Neuron (in vitro differentiated cells): ENCODE measurements at regions not wholly inside any gene's neighbourhood (a gene's known extent, or its start where the extent isn't known, plus 50 kb on each side); places are given as distances from the start of the nearest gene placed in this dataset.
"Not testable (repeated sequence)": the region's sequence is repeated elsewhere in the genome, so short reads cannot be mapped to it uniquely, and the experiment has no call there.

Source experiments
- H2AFZ ChIP-seq: one replicate; pipeline ENCODE4 v1.6.1; 2013; ENCODE audit warnings: low read depth, mild to moderate bottlenecking, inconsistent platforms, low read length, moderate library complexity
- H3K27me3 ChIP-seq: one replicate; pipeline ENCODE4 v1.6.1; 2013; ENCODE audit warnings: low read length; ENCODE audit not compliant: insufficient read depth
- H3K36me3 ChIP-seq: one replicate; pipeline ENCODE4 v1.6.1; 2013; ENCODE audit warnings: low read length; ENCODE audit not compliant: insufficient read depth
- H3K4me1 ChIP-seq: one replicate; pipeline ENCODE4 v1.6.1; 2013; ENCODE audit warnings: low read length; ENCODE audit not compliant: insufficient read depth
- H3K4me3 ChIP-seq: 2 replicates; pipeline ENCODE4 v1.5.1; 2013; ENCODE audit warnings: mild to moderate bottlenecking, low read length, moderate library complexity
- H3K9me3 ChIP-seq: one replicate; pipeline ENCODE4 v1.6.1; 2013; ENCODE audit warnings: low read length

- Histone ChIP-seq H3K9me3 (no peaks in the 10 kb centered on the region), H3K4me3 (no peak overlapping the region), H3K27me3 (no peaks in the 10 kb centered on the region), H3K4me1 (no peaks in the 10 kb centered on the region), H3K36me3 (no peaks in the 10 kb centered on the region), H2AFZ (peak overlapping the region; percentile 28)
These were observed 703.5 kb downstream of the TFAP2A start for GRCh38 chr6:9711365-9711764.

DNA sequence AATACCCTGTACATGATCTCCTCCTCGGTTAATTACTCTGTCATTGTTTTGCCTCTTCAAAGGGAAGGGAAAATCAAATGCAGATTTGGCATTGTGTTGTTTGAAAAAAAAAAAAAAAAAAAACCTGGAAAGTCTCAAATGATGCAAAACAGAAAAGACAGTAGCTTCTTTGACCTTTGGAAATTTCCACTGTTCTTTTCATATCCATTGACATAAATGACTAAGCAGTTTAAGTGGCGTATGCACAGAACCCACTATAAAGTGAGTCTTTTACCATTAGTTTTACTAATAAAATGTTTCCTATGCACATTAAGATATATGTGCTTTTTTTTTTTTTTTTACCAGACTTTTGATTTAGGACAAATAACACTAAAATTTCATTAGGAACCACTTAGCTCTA lies 704.3 kb downstream of the TFAP2A start:
- Histone ChIP-seq H3K9me3 (no peaks in the 10 kb centered on the region), H3K36me3 (no peaks in the 10 kb centered on the region), H3K4me1 (no peaks in the 10 kb centered on the region), H2AFZ (no peak overlapping the region), H3K4me3 (no peak overlapping the region), H3K27me3 (no peaks in the 10 kb centered on the region)

DNA sequence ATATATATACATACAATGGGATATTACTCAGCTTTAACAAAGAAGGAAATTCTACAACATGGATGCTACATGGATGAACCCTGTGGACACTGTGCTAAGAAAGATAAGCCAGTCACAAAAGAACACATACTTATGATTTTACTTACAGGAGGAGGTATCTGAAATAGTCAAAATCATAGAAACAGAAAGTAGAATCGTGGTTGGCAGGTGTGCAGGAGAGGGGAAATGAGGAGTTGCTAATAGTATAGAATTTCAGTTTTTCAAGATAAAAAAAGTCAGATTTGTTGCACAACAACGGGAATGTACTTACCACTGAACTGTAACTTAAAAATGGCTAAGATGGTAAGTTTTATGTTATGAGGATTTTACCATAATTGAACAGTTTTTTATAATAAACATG lies 706.3 kb downstream of the TFAP2A start:
- no peak overlapping the region for H2AFZ ChIP-seq
- no peaks in the 10 kb centered on the region for H3K36me3 ChIP-seq
- no peak overlapping the region for H3K4me3 ChIP-seq

DNA sequence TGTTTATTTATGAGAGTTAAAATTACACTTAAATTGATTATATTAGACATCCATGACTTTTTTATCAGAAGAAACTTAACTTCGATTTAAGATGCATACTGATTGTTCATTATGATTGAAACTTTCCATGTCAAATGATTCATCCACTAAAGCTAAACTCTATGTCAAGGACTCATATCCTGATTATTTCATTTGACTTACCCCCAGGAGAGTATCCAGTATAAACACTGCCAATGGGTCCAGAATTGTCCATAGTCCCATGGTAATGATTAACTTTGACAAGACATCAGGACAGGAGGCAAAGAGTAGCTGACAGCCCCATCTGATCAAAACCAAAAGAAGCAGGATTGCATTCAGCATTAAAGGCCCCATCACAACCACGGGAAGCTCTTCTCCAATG lies 709.9 kb downstream of the TFAP2A start:
- H3K36me3 ChIP-seq: no peaks in the 10 kb centered on the region
- no peak overlapping the region for H3K4me3 ChIP-seq
- no peaks in the 10 kb centered on the region for H3K27me3 ChIP-seq
- no peaks in the 10 kb centered on the region for H3K4me1 ChIP-seq
- H3K9me3 ChIP-seq: no peaks in the 10 kb centered on the region
- no peak overlapping the region for H2AFZ ChIP-seq

More for the DNA sequence above, 706.3 kb downstream of the TFAP2A start:
- no peaks in the 10 kb centered on the region for H3K4me1 ChIP-seq
- no peaks in the 10 kb centered on the region for H3K9me3 ChIP-seq
- no peaks in the 10 kb centered on the region for H3K27me3 ChIP-seq

DNA sequence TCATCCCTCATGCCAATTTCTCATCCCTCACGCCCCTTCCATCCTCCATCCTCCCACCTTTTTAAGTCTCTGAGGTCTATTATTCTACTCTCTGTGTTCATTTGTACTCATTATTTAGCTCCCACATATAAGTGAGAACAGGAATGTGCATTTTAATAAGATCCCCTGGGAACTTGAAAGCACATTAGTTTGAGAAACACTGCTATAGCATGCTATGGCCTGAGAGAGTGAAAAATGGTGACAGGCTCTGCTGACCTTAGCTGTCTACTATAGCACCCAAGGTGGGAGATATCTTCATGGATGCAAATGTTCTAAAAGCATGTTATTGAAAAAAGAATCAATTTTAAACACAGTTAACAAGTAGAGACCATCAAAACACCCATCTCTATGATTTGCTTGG lies 712.0 kb downstream of the TFAP2A start:
- H2AFZ ChIP-seq: no peak overlapping the region
- H3K4me1 ChIP-seq: no peaks in the 10 kb centered on the region
- H3K4me3 ChIP-seq: no peak overlapping the region
- H3K9me3 ChIP-seq: no peaks in the 10 kb centered on the region
- no peaks in the 10 kb centered on the region for H3K36me3 ChIP-seq
- no peaks in the 10 kb centered on the region for H3K27me3 ChIP-seq

GRCh38 chr6:9699888-9700287 lies 715.0 kb downstream of the TFAP2A start:
- H3K4me3 ChIP-seq: no peak overlapping the region
- H3K27me3 ChIP-seq: no peaks in the 10 kb centered on the region
- H3K36me3 ChIP-seq: no peaks in the 10 kb centered on the region
- H3K4me1 ChIP-seq: no peaks in the 10 kb centered on the region
- H3K9me3 ChIP-seq: no peaks in the 10 kb centered on the region
- H2AFZ ChIP-seq: no peak overlapping the region

GRCh38 chr6:9697263-9697931 lies 717.5 kb downstream of the TFAP2A start:
- Histone ChIP-seq H3K36me3 (no peaks in the 10 kb centered on the region), H2AFZ (no peak overlapping the region), H3K27me3 (no peaks in the 10 kb centered on the region), H3K4me3 (no peak overlapping the region), H3K9me3 (no peaks in the 10 kb centered on the region), H3K4me1 (no peaks in the 10 kb centered on the region)

DNA sequence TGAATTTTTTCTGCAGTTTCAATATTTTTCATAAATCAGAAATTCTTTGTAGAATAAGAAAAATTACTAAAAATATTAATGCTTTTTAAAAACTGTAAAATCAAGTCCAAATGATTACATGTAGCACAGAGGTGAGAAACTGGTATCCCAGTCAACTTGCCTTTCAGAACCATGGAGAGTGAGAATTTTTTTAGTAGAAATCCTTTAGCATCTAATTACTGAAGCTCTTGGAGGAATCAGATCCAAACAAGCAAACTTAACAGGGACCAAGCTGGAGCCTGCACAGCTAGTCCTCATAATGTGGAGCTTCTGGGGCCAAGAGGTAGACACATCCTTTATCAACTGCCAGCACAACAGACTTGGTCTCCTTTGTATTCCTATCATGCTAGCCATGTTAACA lies 724.5 kb downstream of the TFAP2A start:
- Histone ChIP-seq H3K4me3 (no peak overlapping the region), H2AFZ (no peak overlapping the region), H3K4me1 (no peaks in the 10 kb centered on the region), H3K27me3 (no peaks in the 10 kb centered on the region), H3K36me3 (no peaks in the 10 kb centered on the region), H3K9me3 (no peaks in the 10 kb centered on the region)

DNA sequence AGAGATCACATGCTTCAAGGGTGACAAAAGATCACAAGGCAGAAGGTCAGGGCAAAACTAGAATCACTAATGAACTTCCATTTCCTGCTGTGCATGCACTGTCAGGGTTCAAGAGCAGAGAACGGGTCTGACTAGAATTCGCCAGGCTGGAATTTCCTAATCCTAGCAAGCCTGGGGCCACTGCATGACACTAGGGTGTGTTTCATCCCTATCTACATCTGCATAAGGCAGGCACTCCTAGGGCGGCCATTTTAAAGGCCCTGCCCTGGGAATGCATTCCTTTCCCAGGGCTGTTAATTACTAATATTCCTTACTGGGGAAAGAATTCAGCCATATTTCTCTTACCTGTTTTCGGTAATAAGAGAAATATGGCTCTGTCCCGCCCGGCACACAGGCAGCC lies 734.1 kb downstream of the TFAP2A start:
- H3K9me3 ChIP-seq, H3K27me3 ChIP-seq, H3K4me1 ChIP-seq, H3K36me3 ChIP-seq, H2AFZ ChIP-seq, H3K4me3 ChIP-seq: not testable (repeated sequence)

- Histone ChIP-seq H2AFZ (no peak overlapping the region), H3K4me1 (no peaks in the 10 kb centered on the region), H3K36me3 (no peaks in the 10 kb centered on the region), H3K27me3 (no peaks in the 10 kb centered on the region), H3K4me3 (no peak overlapping the region), H3K9me3 (no peaks in the 10 kb centered on the region)
These were observed 739.8 kb downstream of the TFAP2A start for GRCh38 chr6:9675122-9675521.

- H3K4me3 ChIP-seq: no peak overlapping the region
- no peaks in the 10 kb centered on the region for H3K4me1 ChIP-seq
- H3K36me3 ChIP-seq: no peaks in the 10 kb centered on the region
- no peaks in the 10 kb centered on the region for H3K9me3 ChIP-seq
- no peaks in the 10 kb centered on the region for H3K27me3 ChIP-seq
- no peak overlapping the region for H2AFZ ChIP-seq
These were observed 755.0 kb downstream of the TFAP2A start for GRCh38 chr6:9659848-9660247.

GRCh38 chr6:9657994-9658393 lies 756.9 kb downstream of the TFAP2A start:
- Histone ChIP-seq H3K4me1 (no peaks in the 10 kb centered on the region), H3K9me3 (no peaks in the 10 kb centered on the region), H3K36me3 (no peaks in the 10 kb centered on the region), H3K27me3 (no peaks in the 10 kb centered on the region), H2AFZ (no peak overlapping the region), H3K4me3 (no peak overlapping the region)

DNA sequence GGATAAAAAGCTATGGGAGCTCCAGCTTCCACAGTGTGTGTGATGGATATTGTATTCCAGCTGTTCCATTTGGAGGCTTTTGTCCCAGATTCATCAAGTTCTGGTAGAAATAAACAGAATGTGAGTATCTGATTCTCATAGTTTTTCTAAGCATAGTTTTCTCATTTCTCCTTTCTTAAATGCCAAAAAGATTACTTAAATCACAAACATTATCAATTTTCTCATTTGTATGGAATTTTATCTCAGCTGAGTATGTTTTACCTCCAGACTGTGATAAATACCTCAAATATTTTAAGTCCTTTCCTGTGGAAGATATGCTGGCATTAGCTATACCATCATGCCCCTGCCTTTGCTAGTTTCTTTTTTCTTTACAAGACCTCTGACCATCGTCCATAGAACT lies 767.3 kb downstream of the TFAP2A start:
- Histone ChIP-seq H3K4me3 (no peak overlapping the region), H2AFZ (no peak overlapping the region), H3K9me3 (no peaks in the 10 kb centered on the region), H3K27me3 (no peaks in the 10 kb centered on the region), H3K4me1 (no peaks in the 10 kb centered on the region), H3K36me3 (no peaks in the 10 kb centered on the region)

DNA sequence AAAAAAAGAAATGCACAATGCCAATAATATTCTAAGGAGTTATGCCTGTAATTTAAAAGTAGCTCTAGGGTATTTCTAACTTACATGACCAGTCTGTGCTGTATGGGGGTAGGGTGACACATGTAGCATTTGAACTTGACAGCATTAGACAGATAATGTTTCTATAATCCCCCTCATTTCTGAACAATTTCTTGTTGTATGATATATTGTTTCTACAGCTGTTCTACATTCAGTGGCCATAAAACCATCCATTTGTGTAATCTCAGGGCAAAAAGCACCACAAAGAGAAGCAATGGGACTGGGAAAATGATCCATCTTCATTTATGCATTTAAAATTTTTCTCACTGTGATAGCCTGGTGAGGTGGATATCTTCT lies 767.8 kb downstream of the TFAP2A start:
- H2AFZ ChIP-seq: no peak overlapping the region

More for the DNA sequence above, 767.8 kb downstream of the TFAP2A start:
- Histone ChIP-seq H3K27me3 (no peaks in the 10 kb centered on the region), H3K36me3 (no peaks in the 10 kb centered on the region), H3K4me1 (no peaks in the 10 kb centered on the region), H3K4me3 (no peak overlapping the region), H3K9me3 (no peaks in the 10 kb centered on the region)
